Cerebellar cortex (tissue), 1 donor: ENCODE measurements at regions not wholly inside any gene's neighbourhood (a gene's known extent, or its start where the extent isn't known, plus 50 kb on each side); places are given as distances from the start of the nearest gene placed in this dataset.
A peak's percentile ranks its signal among the peaks of the same experiment; 100 is the strongest.

ENCODE experiments used
- DNase-seq: peaks from one replicate; pipeline ENCODE4 v3.0.0-alpha.2; 2015; ENCODE audit warnings: low spot score

DNA sequence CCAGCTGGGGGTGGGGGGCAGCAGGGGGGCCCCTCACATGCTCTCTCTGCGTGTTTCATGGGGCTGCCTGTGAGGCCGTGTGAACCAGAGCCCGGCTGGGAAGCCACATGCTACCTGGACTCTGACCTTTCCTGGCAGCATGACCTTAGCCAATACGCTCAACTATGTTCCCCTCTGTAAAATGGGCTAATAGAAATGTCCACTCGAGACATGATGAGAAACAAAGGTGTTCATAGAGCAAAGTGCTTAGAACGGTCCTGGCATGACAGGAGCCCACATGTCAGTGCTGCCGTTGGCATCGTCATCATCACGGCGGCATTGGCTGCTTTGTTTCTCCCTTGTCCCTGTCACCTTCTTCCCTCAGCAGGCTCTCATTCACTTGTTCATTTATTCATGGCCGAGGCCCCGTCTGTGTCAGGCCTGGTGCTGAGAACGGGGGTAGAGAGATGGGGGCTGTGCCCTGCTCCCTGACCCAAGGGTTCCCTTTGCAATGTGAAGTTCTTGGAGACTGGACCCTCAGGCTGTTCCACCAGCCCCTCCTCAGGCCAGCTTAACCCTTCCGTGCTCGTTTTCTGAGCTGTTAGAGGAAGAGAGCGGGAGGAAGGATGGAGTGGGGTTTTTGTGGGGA is 291.4 kb downstream of the SEC14L1 start:
- DNase-seq, result no peak

DNA sequence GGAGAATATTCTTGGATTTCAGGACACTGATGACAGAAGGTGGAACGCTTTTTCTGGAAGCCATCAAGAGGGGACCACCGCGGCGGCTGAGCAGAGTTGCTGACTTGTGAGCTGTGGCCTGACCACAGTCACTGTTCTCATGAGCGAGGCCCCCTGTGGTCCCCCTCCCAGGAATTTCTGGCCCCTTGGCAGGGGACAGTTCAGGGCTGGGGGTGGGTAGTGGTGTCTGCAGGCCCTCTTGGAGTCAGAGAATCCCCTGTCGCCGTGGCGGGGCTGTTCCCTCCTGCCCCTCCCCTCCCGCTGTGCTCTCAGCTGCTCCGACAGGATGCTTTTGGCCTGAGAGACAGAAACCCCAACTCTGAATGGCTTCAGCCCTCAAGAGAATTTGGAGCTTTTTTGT is 292.0 kb downstream of the SEC14L1 start:
- DNase-seq, result no peak

DNA sequence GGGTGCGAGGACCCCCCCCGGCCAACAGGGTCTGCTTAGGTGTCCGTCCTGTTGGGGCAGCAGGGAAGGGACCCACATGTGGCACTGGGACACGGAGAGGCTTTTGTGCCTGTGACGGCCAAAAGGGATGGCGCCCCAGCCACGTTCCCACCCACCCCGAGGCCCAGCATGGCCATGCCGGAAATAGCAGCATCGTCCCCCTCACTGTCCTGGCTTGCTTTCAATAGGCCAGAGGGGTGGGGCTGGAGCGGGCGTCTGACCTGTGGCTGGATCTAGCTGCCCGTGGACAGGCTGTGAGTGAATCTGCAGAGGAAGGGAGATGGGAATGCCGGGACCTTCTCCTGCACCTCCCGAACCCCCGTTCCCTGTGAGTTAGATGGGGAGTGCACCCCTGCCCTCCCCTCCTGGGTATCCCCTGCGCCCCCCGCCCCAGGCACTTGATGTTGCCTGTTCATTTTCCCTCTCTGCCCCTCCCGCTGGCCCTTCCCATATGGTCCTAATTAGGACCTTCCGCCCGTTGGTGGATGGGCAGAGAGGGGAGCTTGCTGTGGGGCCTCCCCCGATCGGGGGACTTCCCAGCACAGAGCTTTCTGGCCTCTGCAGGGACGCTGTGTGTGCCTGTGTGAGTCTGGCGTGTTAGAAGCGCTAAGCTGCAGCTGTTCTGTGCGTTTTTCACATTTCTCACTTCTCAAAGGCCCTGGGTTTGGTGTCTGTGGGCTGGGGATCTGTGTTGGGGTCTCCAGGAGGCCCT is 292.8 kb downstream of the SEC14L1 start:
- DNase-seq, result no peak

DNA sequence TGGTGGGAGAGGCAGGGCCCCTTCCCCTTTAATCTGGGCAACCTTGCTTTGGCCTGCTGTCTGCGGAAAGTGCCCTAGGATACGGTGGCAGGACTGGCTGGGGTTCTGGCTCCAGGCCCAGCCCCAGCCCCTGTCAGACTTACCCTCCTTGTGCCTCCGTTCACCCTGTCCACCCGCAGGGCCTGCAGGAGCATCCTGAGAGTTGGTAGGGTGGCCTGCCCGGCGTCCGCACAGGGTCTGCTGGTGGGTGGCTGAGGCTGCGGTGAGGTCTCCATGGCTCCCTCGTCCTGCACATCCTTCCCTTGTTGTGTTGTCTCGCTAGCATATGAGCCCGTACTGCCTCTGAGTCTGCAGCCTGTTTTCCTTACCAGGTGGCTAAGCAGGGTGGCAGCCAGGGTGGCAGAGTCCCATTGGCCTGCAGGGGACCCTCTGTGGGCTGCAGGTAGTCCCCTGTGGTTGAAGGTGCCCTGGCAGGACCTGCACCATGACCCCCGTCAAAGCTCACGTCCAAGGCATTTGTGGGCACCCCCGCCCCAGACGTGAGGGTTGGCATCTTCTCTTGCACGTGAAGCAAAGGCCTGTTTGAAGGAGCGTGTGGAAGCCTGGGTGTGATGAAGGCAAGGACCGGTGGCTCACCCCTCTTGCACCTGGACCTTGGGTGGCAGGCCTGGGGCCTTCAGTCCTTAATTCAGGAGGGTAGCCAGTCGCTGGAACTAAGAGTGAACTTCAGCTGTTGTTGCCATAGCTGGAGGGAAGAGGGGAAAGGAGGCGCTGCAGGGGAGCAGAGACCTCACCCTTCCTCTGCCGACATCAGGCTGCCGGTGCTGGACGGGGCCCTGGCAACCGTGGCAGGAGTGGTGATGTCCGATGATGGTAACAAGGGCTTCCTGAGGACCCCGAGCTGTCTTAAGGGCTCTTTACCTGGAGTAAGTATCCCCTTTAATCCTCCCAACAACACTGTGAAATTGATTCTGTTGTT is 293.7 kb downstream of the SEC14L1 start:
- no peak for DNase-seq

DNA sequence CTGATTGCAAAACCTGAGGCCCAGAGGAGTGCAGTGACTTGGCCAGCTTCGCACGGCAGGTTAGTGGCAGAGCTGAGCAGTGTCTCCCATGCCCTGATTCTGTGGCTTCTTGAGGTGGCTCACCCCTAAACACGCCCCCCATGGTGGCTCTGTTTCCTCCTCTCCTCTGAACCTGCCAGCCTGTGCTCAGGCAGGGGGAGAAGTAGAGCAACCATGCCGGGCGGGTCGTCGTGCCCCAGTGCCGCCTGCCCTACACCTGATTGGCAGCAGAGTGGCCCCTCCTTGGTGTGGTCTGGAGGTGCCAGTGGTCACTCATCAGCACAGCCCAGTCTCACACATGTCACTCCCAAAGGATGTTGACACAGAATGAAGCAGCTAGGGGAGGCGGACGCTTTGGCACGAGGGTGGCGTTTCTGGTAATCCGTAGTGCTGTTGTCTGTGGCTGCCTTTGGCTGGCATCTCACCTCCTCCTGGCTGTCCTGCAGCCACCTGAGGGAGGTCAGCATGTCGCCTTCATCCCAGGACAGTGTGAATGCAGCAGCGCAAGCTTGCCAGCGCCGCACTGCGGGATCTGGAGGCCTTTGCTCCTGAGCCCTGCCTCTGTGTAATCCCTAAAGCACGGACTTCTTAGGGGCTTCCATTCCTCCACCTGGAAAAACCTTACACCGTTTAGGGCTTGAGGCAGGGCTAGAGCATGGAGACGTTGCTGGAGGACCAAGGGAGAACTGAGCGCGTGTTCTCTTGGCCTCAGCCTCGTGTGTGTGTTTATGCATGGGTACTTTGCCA is 294.7 kb downstream of the SEC14L1 start:
- peak; percentile 73 for DNase-seq

DNA sequence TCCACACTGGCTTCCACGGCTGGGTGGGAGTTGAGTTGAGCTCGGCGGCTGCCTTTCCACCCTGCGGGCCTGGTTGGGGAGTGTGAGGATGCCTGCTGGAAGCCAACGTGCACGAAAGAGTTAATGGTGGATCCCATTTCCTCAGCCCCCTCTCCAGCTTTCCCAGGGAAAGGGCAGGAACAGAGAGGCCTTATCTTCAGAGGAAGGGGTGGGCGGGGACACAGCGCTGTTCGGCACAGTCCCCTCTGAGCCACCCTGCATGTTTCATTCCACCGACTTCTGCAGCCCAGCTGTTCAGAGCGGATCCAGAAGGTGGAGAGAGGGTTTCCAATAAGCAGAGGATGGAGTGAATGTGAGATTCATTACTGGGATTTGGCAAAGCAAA is 295.3 kb downstream of the SEC14L1 start:
- no peak for DNase-seq

DNA sequence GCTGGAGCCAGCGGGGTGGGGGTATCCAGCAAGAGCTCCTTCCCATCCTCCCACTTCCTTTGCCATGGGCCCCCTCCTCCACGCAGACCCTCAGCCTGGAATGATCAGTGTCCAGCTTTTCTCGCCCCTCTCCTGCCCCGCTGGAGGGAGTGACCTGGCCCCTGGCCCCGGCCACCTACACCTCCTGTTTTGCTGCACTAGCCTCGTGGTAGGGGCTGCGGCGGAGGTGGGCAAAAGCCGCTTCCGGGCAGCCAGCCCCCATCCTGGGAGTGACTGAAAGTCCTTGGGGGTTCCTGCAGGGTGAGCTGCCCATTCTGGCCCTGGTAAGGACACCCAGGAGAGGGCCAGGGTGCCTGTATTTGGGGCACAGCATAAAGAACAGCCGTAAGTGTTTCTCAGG is 295.7 kb downstream of the SEC14L1 start:
- DNase-seq, result no peak

DNA sequence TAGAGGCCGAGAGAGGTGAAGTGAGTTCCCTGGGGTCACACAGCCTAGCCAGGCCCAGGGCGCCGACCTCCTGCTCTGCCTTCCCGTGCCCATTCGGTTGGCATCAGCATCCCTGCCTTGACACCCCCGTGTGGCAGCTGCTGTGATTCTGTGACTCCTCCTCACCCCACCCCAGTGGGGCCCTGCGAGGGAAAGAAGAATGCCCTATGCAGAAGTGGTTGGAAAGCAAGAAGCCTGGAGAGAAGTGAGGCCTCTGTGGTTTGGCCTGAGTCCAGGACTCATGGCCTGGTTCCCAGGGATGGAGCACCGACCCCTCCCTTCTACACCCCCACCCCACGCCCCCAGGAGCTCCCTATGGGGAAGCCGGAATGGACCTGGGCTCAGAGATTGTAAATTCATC is 296.2 kb downstream of the SEC14L1 start:
- no peak for DNase-seq

DNA sequence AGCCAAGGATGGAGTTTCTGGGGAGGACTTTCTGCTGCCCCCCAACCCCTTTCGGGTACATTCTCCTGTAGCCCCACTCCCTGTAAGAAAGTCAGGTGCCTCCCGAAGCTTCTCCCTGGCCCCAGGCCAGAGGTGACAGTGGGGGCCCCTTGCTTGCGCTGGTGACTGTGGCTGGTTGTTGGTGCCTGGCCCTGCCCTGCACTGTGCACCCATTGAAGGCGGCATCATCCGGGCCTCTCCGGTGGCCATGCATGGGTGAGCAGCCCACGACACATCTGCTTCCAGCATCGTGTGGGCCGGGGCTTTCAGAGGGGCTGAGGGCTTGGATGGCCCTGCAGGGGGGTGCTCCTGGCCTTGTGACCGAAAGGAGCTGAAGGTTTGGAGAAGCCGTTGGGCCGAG is 297.0 kb downstream of the SEC14L1 start:
- DNase-seq, result no peak

DNA sequence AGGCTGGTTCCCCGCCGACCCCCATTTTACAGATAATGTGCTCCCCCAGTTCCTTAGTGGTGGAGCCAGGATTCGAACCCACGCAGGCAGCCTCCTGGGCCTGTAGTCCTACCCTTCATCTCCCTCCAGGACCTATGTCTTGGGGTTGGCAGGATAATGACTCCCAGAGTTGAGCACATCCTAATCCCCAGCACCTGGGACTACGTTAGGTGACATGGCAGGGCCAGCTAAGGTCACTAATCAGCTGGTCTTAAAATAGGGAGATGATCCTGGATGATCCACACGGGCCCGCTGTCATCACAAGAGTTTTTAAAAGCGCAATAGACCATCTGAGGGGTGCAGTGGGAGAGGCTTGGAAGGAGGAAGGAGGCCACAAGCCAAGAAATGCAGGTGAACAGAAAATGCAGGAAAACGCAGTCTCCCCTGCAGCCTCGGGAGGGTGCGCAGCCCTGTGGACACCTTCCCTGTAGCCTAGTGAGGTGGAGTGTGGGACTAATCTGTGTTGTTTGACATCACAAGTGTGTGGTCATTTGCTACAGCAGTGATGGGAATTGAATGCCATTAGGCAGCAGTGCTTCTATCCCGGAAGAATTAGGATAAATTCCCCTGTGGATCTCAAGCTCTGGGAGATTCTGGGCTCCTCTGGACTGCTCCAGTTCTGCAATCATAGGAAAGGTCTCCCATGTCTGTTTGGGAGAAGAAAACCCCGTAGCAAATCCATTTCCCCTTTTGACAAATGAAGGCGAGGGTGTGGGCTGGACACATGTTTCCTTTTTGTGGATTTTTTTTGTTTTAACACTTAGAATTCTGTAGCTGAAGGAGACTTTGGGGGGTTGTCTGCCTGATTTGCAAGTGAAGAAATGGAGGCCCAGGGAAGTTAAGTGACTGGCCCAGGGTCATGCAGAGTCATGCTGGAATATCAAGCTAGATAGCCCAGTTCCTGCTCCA is 297.7 kb downstream of the SEC14L1 start:
- peak; percentile 38 for DNase-seq

DNA sequence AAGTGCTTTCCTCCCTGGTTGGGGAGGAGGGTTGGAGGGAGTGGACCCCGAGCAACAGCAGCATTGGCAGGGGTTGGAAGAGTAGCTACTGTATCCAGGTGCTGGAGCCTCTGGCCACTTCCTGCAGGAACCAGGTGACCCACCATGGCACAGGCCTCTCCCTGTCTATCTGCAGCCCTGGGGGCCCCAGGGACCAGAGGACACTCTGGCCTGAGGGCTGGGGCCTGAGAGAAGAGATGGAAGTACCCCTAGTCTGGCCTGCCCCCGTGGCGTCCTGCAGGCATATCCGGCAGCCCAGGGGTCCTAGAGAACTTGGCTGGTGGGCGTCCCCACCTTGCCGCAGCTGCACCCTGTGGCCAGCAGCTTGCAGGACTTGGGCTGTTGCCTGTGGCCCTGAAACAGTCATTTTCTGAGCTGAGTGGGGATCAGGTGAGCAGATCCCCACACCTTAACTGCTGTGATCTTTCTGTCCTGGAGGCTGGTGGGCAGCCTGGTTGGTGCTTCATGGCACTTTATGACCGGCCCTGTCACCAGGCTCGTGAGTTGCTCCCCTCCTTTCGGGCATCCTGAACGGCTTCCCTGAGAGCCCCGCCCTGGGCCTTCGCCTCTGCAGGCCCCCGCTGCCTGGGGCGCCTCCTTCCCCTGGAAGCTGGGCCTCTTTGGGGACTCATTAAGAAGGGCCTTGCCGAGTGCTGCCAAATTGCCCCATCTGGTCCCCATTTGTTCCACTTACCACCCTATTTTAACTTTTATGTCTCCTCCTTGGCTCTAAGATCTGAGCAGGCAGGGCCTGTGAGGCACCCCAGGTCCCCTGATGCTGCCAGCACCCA is 298.6 kb downstream of the SEC14L1 start:
- no peak for DNase-seq

DNA sequence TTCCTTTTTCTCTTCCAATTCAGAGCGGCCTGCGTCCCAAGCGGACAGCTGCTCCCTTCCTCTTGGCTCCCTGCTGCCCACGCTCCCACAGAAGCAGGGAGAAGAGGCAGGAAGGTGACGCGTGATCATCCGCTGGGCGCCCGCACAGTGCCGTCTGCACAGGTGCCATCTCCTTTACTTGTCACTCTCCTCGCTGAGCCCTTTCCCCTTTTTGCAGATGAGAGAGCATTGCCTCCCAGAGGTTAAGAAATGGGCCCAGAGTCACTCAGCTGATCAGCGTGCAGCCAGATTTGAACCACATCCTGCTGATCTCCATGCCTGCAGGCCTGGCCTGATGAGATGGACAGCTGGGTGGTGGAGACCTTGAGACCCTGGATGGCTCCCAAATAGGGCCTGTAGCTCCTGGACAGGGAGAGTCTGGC is 299.8 kb downstream of the SEC14L1 start:
- peak; percentile 42 for DNase-seq

DNA sequence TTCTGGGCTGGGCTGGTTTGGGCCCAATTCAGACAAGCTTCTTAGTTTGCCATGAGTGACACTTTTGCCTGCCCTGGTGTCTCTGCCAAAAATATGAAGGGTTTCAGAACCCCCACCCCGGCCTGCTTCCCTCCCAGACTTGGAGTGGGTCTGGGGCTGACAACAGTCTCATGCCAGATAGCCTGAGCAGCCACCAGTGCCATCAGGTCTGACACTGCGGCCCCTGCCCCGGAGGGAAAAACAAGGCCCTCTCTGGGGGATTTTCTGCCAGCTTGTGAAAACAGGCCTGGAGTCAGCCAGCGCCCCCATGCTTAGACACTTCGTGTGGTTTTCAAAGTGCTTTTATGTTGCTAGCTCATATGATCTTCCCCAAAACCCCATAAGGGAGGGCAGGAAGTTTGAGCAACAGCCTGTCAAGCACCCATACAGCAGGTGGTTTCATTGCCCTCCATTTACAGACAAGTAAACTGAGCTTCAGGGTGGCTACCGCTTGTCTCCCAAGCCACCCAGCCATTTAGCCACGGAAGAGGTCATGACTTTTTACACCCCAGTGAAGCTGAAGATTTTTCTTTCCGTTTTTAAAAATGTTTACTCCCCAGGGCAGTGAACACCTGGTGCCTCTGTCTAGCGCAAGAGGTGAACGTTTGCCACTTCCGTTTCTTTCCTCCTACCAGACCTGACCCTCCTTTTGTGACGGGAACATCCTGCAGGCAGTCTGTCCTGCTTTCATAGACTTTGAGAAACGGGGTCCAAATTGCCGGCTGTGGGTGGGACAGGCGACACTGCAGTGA is 300.6 kb downstream of the SEC14L1 start:
- DNase-seq, result peak; percentile 24

DNA sequence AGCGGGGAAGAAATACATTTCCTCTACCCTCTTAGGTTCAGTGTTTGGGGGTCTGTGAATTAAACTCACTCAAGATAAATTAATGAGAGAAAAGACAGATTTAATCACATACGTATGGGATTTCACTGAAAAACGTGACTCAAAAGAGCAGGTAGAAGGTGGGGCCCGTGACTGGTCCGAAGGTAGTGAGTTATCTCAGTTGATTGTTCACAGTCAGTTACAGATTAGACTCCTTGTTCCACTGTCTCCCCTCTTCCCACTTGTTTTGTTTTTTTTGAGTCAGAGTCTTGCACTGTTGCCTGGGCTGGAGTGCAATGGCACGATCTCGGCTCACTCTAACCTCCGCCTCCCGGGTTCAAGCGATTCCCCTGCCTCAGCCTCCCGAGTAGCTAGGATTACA is 301.2 kb downstream of the SEC14L1 start:
- no peak for DNase-seq

DNA sequence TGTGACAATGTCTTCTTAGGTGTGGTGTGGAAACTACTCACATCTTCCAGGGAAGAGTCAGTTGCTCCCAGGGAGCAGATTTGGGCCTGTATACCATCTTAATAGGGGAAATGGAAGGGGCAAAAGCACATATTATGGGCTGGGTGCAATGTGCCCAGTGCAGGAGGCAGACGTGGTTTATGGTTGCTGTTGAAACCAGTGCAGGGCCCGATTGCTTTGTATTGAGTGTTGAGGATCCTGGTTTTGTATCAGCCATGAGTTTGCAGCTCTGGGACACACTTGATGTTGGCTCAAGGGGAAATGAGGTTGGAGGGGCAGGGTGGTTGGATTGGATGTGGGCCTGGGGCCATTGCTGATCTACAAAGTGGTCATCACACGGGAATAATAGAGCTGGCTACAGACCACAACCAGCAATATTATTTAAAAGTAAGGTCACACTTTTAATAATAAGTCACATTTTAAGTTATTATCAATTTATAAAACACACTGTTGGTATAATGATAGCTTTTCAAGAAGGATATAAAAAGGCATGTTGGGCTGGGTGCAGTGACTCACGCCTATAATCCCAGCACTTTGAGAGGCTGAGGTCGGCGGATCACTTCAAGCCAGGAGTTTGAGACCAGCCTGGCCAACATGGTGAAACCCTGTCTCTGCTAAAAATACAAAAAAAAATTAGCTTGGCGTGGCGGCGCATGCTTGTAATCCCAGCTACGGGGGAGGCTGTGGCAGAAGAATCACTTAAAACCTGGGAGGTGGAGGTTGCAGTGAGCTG is 302.4 kb downstream of the SEC14L1 start:
- no peak for DNase-seq

DNA sequence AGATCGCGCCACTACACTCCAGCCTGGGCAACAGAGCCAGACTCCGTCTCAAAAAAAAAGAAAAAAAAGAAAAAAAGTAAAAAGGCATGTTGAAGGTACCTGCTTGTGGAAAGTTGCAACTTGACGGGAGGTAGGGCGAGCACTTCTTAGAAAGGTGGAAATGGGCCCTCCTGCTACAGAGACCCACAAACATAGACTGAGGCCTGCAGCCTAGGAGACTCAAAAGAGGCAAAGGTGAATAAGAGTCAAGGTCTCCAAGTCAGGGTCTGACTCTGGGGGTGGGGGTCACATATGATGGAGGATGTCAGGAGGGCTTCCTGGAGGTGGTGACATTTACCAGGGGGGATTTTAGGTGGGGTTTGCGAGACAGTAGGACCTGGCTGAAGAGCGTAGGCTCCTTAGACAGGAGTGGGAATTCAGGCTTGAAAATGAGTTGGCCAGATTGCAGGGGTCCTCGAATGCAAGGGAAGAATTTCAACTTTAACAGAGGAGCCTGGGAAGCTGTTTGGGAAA is 303.0 kb downstream of the SEC14L1 start:
- no peak for DNase-seq

DNA sequence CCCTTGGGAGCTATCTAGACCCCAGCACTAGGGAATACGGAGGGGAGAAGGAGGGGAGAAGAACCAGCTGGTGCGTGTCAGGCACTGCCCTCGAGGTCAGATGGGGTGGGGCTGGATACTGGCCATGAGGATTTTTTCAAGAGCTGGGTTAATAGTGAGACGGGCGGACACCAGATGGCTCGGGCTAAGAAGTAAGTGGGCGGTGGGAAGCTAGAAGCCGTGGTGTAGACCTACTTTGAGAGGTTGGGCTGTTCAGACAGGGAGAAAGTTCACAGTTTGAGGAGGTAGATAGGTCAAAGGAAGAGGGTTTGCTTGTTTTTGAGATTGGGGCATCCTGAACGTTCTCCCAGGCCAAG is 303.8 kb downstream of the SEC14L1 start:
- DNase-seq, result no peak
